22Rv1 (cell line): ENCODE measurements at regions not wholly inside any gene's neighbourhood (a gene's known extent, or its start where the extent isn't known, plus 50 kb on each side); places are given as distances from the start of the nearest gene placed in this dataset.

Experiments
- ZFX ChIP-seq: fragments of 450-650 bp; IDR thresholded peaks from 2 replicates; pipeline ENCODE4 v1.6.1; 2017; ENCODE audit warnings: antibody characterized with exemption, borderline replicate concordance
- TF ChIP-seq, protein P1 (sequence below): fragments of 450-650 bp; IDR thresholded peaks from 2 replicates; pipeline ENCODE4 v1.5.1; 2017; ENCODE audit warnings: mild to moderate bottlenecking

DNA sequence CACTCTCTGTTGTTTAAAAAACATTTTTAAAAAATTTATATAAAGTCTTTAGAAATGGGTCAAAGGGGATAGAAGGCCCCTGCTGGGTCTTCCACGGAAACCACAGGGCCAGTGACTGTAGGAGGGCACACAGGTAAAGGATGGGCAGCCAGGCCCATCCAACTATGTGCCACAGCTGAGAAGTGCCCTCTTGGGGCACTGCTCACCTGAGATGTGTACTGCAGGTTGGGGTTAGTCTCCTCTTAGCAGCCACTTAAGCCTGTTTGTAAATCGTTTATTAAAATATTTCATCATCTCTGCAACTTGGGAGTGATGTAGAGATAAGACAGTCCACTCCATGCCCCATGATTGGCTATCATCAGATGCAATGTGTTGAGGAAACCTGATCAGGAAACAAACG is 222.4 kb downstream of the DIRAS2 start:
- TF ChIP-seq, protein P1, sequence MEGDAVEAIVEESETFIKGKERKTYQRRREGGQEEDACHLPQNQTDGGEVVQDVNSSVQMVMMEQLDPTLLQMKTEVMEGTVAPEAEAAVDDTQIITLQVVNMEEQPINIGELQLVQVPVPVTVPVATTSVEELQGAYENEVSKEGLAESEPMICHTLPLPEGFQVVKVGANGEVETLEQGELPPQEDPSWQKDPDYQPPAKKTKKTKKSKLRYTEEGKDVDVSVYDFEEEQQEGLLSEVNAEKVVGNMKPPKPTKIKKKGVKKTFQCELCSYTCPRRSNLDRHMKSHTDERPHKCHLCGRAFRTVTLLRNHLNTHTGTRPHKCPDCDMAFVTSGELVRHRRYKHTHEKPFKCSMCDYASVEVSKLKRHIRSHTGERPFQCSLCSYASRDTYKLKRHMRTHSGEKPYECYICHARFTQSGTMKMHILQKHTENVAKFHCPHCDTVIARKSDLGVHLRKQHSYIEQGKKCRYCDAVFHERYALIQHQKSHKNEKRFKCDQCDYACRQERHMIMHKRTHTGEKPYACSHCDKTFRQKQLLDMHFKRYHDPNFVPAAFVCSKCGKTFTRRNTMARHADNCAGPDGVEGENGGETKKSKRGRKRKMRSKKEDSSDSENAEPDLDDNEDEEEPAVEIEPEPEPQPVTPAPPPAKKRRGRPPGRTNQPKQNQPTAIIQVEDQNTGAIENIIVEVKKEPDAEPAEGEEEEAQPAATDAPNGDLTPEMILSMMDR, result peak; percentile 29
- TF ChIP-seq ZFX, result no peak
